ENCODE measurements at regions not wholly inside any gene's neighbourhood (a gene's known extent, or its start where the extent isn't known, plus 50 kb on each side); places are given as distances from the start of the nearest gene placed in this dataset.
"Not testable (repeated sequence)": the region's sequence is repeated elsewhere in the genome, so short reads cannot be mapped to it uniquely, and the experiment has no call there.

GRCh38 chr7:112581529-112581928 lies 100.7 kb downstream of the LSMEM1 start:
- no peak for DNase-seq
- H3K79me1 ChIP-seq (ENCODE audit: low read length) = no peaks in the 10 kb centered on the region
- H3K36me3 ChIP-seq (ENCODE audit: control insufficient read depth, insufficient read depth, low read length) = no peaks in the 10 kb centered on the region
- no peak overlapping the region for H4K8ac ChIP-seq (ENCODE audit: low read depth, low read length)
- H3K4me3 ChIP-seq (ENCODE audit: low read length) = no peak overlapping the region
- H4K5ac ChIP-seq (ENCODE audit: low read length) = no peak overlapping the region
- H3K9ac ChIP-seq (ENCODE audit: low read length) = no peak overlapping the region
- no peak overlapping the region for H3K27ac ChIP-seq (ENCODE audit: low read depth, low read length)
- no peak overlapping the region for H3K4me2 ChIP-seq (ENCODE audit: low read length)
- no peak overlapping the region for H2BK5ac ChIP-seq (ENCODE audit: low read length)
- H3K4ac ChIP-seq (ENCODE audit: low read depth, low read length) = no peak overlapping the region
- H3K18ac ChIP-seq (ENCODE audit: low read length) = no peak overlapping the region
- no peaks in the 10 kb centered on the region for H3K79me2 ChIP-seq (ENCODE audit: control insufficient read depth, insufficient read depth, low read length)
- H3K4me1 ChIP-seq (ENCODE audit: control insufficient read depth, low read depth, low read length) = no peaks in the 10 kb centered on the region
- H3K56ac ChIP-seq (ENCODE audit: low read length) = no peak overlapping the region
- H2AK5ac ChIP-seq (ENCODE audit: low read length) = no peak overlapping the region
- no peak overlapping the region for H3K23ac ChIP-seq (ENCODE audit: low read length)
- no peak overlapping the region for H2BK120ac ChIP-seq (ENCODE audit: low read depth, low read length)
- no peak overlapping the region for H2BK15ac ChIP-seq (replicated peaks; ENCODE audit: low read depth)
- H3K27me3 ChIP-seq (ENCODE audit: insufficient read depth, low read length, poor library complexity) = no peaks in the 10 kb centered on the region

- no peak overlapping the region for H2BK120ac ChIP-seq (ENCODE audit: low read depth, low read length)
- H3K9ac ChIP-seq (ENCODE audit: low read length) = no peak overlapping the region
- peak overlapping the region; percentile 11 for H3K4ac ChIP-seq (ENCODE audit: low read depth, low read length)
- H2BK15ac ChIP-seq (replicated peaks; ENCODE audit: low read depth) = no peak overlapping the region
- H4K8ac ChIP-seq (ENCODE audit: low read depth, low read length) = no peak overlapping the region
- no peak overlapping the region for H3K4me2 ChIP-seq (ENCODE audit: low read length)
- no peak for DNase-seq
- H3K27me3 ChIP-seq (ENCODE audit: insufficient read depth, low read length, poor library complexity) = no peaks in the 10 kb centered on the region
- no CpG with 5 or more reads among the region's 2 CpGs for WGBS (ENCODE audit: extremely low coverage, insufficient coverage, low lambda C conversion rate)
- H2AK5ac ChIP-seq (ENCODE audit: low read length) = no peak overlapping the region
- H3K36me3 ChIP-seq (ENCODE audit: control insufficient read depth, insufficient read depth, low read length) = no peaks in the 10 kb centered on the region
- no peaks in the 10 kb centered on the region for H3K79me1 ChIP-seq (ENCODE audit: low read length)
- no peak overlapping the region for H3K56ac ChIP-seq (ENCODE audit: low read length)
- no peak overlapping the region for H3K4me3 ChIP-seq (ENCODE audit: low read length)
- H3K4me1 ChIP-seq (ENCODE audit: control insufficient read depth, low read depth, low read length) = no peaks in the 10 kb centered on the region
- H3K79me2 ChIP-seq (ENCODE audit: control insufficient read depth, insufficient read depth, low read length) = no peaks in the 10 kb centered on the region
- no peak overlapping the region for H3K23ac ChIP-seq (ENCODE audit: low read length)
- no peak overlapping the region for H4K5ac ChIP-seq (ENCODE audit: low read length)
- H3K27ac ChIP-seq (ENCODE audit: low read depth, low read length) = no peak overlapping the region
- no peak overlapping the region for H2BK5ac ChIP-seq (ENCODE audit: low read length)
- no peak overlapping the region for H3K18ac ChIP-seq (ENCODE audit: low read length)
Measured at GRCh38 chr7:112584290-112584689, 103.5 kb downstream of the LSMEM1 start.

GRCh38 chr7:112587504-112587903 lies 106.7 kb downstream of the LSMEM1 start:
- H3K27ac ChIP-seq (ENCODE audit: low read depth, low read length) = no peak overlapping the region
- H3K27me3 ChIP-seq (ENCODE audit: insufficient read depth, low read length, poor library complexity) = no peaks in the 10 kb centered on the region
- no peak overlapping the region for H2BK120ac ChIP-seq (ENCODE audit: low read depth, low read length)
- H2BK15ac ChIP-seq (replicated peaks; ENCODE audit: low read depth) = no peak overlapping the region
- H2AK5ac ChIP-seq (ENCODE audit: low read length) = no peak overlapping the region
- H2BK5ac ChIP-seq (ENCODE audit: low read length) = no peak overlapping the region
- H4K8ac ChIP-seq (ENCODE audit: low read depth, low read length) = no peak overlapping the region
- H3K79me1 ChIP-seq (ENCODE audit: low read length) = no peaks in the 10 kb centered on the region
- H3K4me3 ChIP-seq (ENCODE audit: low read length) = no peak overlapping the region
- DNase-seq = peak; percentile 66
- no peaks in the 10 kb centered on the region for H3K4me1 ChIP-seq (ENCODE audit: control insufficient read depth, low read depth, low read length)
- no peak overlapping the region for H3K4me2 ChIP-seq (ENCODE audit: low read length)
- no peak overlapping the region for H3K9ac ChIP-seq (ENCODE audit: low read length)
- no peak overlapping the region for H3K4ac ChIP-seq (ENCODE audit: low read depth, low read length)
- H3K18ac ChIP-seq (ENCODE audit: low read length) = no peak overlapping the region
- no CpG with 5 or more reads among the region's 4 CpGs for WGBS (ENCODE audit: extremely low coverage, insufficient coverage, low lambda C conversion rate)
- no peaks in the 10 kb centered on the region for H3K79me2 ChIP-seq (ENCODE audit: control insufficient read depth, insufficient read depth, low read length)
- no peak overlapping the region for H4K5ac ChIP-seq (ENCODE audit: low read length)
- no peak overlapping the region for H3K56ac ChIP-seq (ENCODE audit: low read length)
- no peaks in the 10 kb centered on the region for H3K36me3 ChIP-seq (ENCODE audit: control insufficient read depth, insufficient read depth, low read length)
- H3K23ac ChIP-seq (ENCODE audit: low read length) = no peak overlapping the region

- H3K9ac ChIP-seq (ENCODE audit: low read length); H3K79me2 ChIP-seq (ENCODE audit: control insufficient read depth, insufficient read depth, low read length); H2BK120ac ChIP-seq (ENCODE audit: low read depth, low read length); H3K27me3 ChIP-seq (ENCODE audit: insufficient read depth, low read length, poor library complexity); H3K27ac ChIP-seq (ENCODE audit: low read depth, low read length); H2BK15ac ChIP-seq (replicated peaks; ENCODE audit: low read depth); H3K56ac ChIP-seq (ENCODE audit: low read length); H3K4me1 ChIP-seq (ENCODE audit: control insufficient read depth, low read depth, low read length); H3K4me2 ChIP-seq (ENCODE audit: low read length); H3K36me3 ChIP-seq (ENCODE audit: control insufficient read depth, insufficient read depth, low read length); H3K4me3 ChIP-seq (ENCODE audit: low read length); H4K5ac ChIP-seq (ENCODE audit: low read length); H2AK5ac ChIP-seq (ENCODE audit: low read length); H4K8ac ChIP-seq (ENCODE audit: low read depth, low read length); H3K79me1 ChIP-seq (ENCODE audit: low read length); H3K4ac ChIP-seq (ENCODE audit: low read depth, low read length); H2BK5ac ChIP-seq (ENCODE audit: low read length); H3K23ac ChIP-seq (ENCODE audit: low read length): not testable (repeated sequence)
- peak overlapping the region; percentile 18 for H3K18ac ChIP-seq (ENCODE audit: low read length)
- peak; percentile 45 for DNase-seq
- no CpG with 5 or more reads among the region's 4 CpGs for WGBS (ENCODE audit: extremely low coverage, insufficient coverage, low lambda C conversion rate)
Measured at GRCh38 chr7:112592565-112593263, 111.9 kb downstream of the LSMEM1 start.

GRCh38 chr7:112594397-112594796 lies 113.6 kb downstream of the LSMEM1 start:
- Histone ChIP-seq H4K8ac (ENCODE audit: low read depth, low read length) (no peak overlapping the region), H3K36me3 (ENCODE audit: control insufficient read depth, insufficient read depth, low read length) (no peaks in the 10 kb centered on the region), H3K27ac (ENCODE audit: low read depth, low read length) (no peak overlapping the region), H2BK5ac (ENCODE audit: low read length) (no peak overlapping the region), H3K56ac (ENCODE audit: low read length) (no peak overlapping the region), H3K23ac (ENCODE audit: low read length) (no peak overlapping the region), H3K4me2 (ENCODE audit: low read length) (no peak overlapping the region), H4K5ac (ENCODE audit: low read length) (no peak overlapping the region), H3K27me3 (ENCODE audit: insufficient read depth, low read length, poor library complexity) (no peaks in the 10 kb centered on the region), H3K79me1 (ENCODE audit: low read length) (no peaks in the 10 kb centered on the region), H3K4ac (ENCODE audit: low read depth, low read length) (no peak overlapping the region), H3K18ac (ENCODE audit: low read length) (no peak overlapping the region), H3K4me3 (ENCODE audit: low read length) (no peak overlapping the region), H3K79me2 (ENCODE audit: control insufficient read depth, insufficient read depth, low read length) (no peaks in the 10 kb centered on the region), H3K9ac (ENCODE audit: low read length) (no peak overlapping the region), H2AK5ac (ENCODE audit: low read length) (no peak overlapping the region), H3K4me1 (ENCODE audit: control insufficient read depth, low read depth, low read length) (no peaks in the 10 kb centered on the region), H2BK15ac (replicated peaks; ENCODE audit: low read depth) (no peak overlapping the region), H2BK120ac (ENCODE audit: low read depth, low read length) (no peak overlapping the region)
- WGBS (ENCODE audit: extremely low coverage, insufficient coverage, low lambda C conversion rate) = no CpG with 5 or more reads among the region's 3 CpGs
- no peak for DNase-seq

GRCh38 chr7:112596260-112596659 lies 115.5 kb downstream of the LSMEM1 start:
- Histone ChIP-seq H2BK15ac (replicated peaks; ENCODE audit: low read depth) (no peak overlapping the region), H3K4ac (ENCODE audit: low read depth, low read length) (no peak overlapping the region), H3K56ac (ENCODE audit: low read length) (no peak overlapping the region), H3K9ac (ENCODE audit: low read length) (no peak overlapping the region), H3K36me3 (ENCODE audit: control insufficient read depth, insufficient read depth, low read length) (no peaks in the 10 kb centered on the region), H3K18ac (ENCODE audit: low read length) (no peak overlapping the region), H2AK5ac (ENCODE audit: low read length) (no peak overlapping the region), H3K23ac (ENCODE audit: low read length) (no peak overlapping the region), H3K27me3 (ENCODE audit: insufficient read depth, low read length, poor library complexity) (no peaks in the 10 kb centered on the region), H3K79me1 (ENCODE audit: low read length) (no peaks in the 10 kb centered on the region), H3K79me2 (ENCODE audit: control insufficient read depth, insufficient read depth, low read length) (no peaks in the 10 kb centered on the region), H4K8ac (ENCODE audit: low read depth, low read length) (no peak overlapping the region), H2BK120ac (ENCODE audit: low read depth, low read length) (no peak overlapping the region), H2BK5ac (ENCODE audit: low read length) (no peak overlapping the region), H3K4me1 (ENCODE audit: control insufficient read depth, low read depth, low read length) (no peaks in the 10 kb centered on the region), H3K4me2 (ENCODE audit: low read length) (no peak overlapping the region), H3K4me3 (ENCODE audit: low read length) (no peak overlapping the region), H3K27ac (ENCODE audit: low read depth, low read length) (no peak overlapping the region), H4K5ac (ENCODE audit: low read length) (no peak overlapping the region)
- DNase-seq = no peak
- WGBS (ENCODE audit: extremely low coverage, insufficient coverage, low lambda C conversion rate) = no CpG with 5 or more reads among the region's 3 CpGs

Measured in mesendoderm (in vitro differentiated cells).